Esophagus (tissue), 2 donors: ENCODE measurements at regions not wholly inside any gene's neighbourhood (a gene's known extent, or its start where the extent isn't known, plus 50 kb on each side); places are given as distances from the start of the nearest gene placed in this dataset.

Experiments
- H3K27ac ChIP-seq, 2 donors: one replicate each; pipeline ENCODE4 v1.5.1; 2013; ENCODE audit warnings: low read depth in 2 of 2, mild to moderate bottlenecking in 2 of 2, inconsistent platforms in 1 of 2, low read length in 1 of 2, moderate library complexity in 1 of 2
- H3K27me3 ChIP-seq, 2 donors: one replicate each; pipeline ENCODE4 v1.6.1; 2013; ENCODE audit warnings: low read length in 2 of 2, control low read depth in 1 of 2, mild to moderate bottlenecking in 1 of 2; ENCODE audit not compliant: insufficient read depth in 2 of 2, control insufficient read depth in 1 of 2
- H3K36me3 ChIP-seq, 2 donors: one replicate each; pipeline ENCODE4 v1.6.1; 2013; ENCODE audit warnings: low read length in 1 of 2; ENCODE audit not compliant: control insufficient read depth in 2 of 2, insufficient read depth in 2 of 2
- H3K4me1 ChIP-seq, 2 donors: one replicate each; pipeline ENCODE4 v1.6.1; 2013; ENCODE audit warnings: low read length in 1 of 2; ENCODE audit not compliant: control insufficient read depth in 2 of 2, insufficient read depth in 2 of 2
- H3K4me3 ChIP-seq, 2 donors: one replicate each; pipeline ENCODE4 v1.5.1; 2013; ENCODE audit warnings: low read length in 2 of 2, mild to moderate bottlenecking in 2 of 2, low read depth in 1 of 2, moderate library complexity in 1 of 2
- H3K9me3 ChIP-seq, 2 donors: one replicate each; pipeline ENCODE4 v1.6.1; 2013; ENCODE audit warnings: mild to moderate bottlenecking in 2 of 2, low read depth in 1 of 2, low read length in 1 of 2, moderate library complexity in 1 of 2; ENCODE audit not compliant: control insufficient read depth in 2 of 2, insufficient read depth in 1 of 2
- WGBS, 2 donors: extraction: QIAGEN DNeasy Blood & Tissue Kit; methylation state at CpG; one replicate each; pipeline ENCODE4 v1.1.7; 2013; 5-methylcytosine and 5-hydroxymethylcytosine counted together
- donor health status: healthy with polysubstance abuse.
- donor health status: Bipolar disorder and iron deficiency.

DNA sequence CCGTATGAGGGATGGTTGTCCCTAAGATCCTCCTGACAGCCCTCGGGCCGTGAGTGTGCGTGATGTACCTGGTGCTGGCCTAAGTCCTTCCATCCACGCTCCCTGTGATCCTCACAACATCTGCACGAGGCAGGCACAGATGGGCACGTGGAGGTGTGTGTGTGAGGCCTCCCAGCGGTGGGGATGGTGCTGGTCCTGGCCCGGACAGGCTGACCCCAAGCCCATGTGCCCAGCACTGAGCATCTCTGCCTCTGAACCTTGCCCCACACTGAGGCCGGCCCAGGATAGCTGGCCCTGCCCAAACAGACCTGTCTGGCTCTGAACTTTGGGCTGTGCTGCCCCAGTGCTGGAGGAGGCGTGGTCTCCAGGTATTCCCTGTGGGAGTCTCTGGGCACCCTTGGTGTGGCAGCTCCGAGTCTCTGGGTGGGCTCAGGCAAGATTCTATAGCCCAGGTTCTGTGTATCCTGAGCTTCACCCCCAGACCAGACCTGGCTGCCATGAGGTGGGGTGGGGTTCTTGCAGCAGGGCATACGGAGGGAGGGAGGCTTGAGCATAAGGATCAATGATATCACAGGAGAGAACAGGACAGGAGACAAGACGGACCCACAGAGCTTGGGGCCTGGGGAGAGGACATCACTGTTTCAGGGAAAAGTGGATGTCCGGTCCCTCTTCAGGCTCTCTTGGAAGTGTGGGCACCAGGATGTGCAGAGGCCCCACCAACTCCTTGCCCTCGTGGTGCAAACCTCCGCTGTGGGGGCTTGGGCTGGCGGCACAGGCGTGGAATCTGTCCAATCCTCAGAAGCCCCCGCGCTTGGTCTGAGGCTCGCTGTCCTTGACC lies 881.8 kb downstream of the BRD1 start:
- no peaks in the 10 kb centered on the region for H3K27me3 ChIP-seq
- H3K27ac ChIP-seq, result no peak overlapping the region
- no peaks in the 10 kb centered on the region for H3K9me3 ChIP-seq
- H3K4me1 ChIP-seq, result no peaks in the 10 kb centered on the region
- 80 to 84% methylated on average over 22 of the region's 22 CpGs for WGBS, 2 donors
- H3K36me3 ChIP-seq, result no peaks in the 10 kb centered on the region
- H3K4me3 ChIP-seq, result no peak overlapping the region

DNA sequence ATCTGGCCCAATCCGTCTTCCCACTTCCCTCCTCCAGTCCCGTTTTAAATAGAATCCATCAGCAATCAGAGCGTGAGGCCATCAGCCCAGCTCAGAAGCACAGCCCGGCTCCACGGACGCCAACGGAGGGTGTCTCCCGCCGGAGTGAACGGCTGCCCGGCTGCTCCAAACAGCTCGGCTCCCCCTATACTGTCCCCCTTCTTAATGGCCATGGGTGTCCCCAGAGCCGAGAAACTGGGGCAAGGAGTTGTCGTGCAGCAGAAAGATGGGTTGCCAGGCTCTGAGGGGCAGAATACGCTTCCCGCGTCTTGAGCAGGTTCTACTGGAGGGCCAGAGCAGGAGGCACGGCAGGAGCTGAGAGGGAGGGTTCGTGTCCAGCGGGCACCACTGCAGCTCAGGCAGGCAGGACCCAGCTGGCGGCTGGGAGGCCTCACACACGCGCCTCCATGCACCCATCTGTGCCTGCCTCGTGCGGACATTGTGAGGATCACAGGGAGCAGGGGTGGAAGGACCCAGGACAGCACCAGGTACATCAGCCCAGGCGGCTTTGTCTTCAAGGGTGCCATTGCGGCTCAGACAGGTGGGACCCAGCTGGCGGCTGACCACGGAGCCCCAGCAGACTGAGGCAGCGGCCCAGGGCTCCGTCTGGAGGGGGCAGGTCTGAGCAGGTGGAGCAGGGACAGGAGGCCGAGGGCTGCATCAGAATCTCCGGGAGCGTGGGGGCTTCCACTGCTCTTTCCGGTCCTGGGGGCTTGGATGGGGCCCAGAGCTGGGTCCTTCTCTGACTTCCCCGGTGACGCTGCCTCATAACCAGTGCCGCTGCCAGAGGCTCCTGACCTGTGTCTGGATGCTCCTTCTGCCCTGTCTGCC lies 882.7 kb downstream of the BRD1 start:
- Histone ChIP-seq H3K4me1 (no peaks in the 10 kb centered on the region), H3K27ac (no peak overlapping the region), H3K36me3 (no peaks in the 10 kb centered on the region), H3K9me3 (no peaks in the 10 kb centered on the region), H3K27me3 (no peaks in the 10 kb centered on the region), H3K4me3 (no peak overlapping the region)
- WGBS, 2 donors, result 78 to 84% methylated on average over 38 of the region's 38 CpGs

DNA sequence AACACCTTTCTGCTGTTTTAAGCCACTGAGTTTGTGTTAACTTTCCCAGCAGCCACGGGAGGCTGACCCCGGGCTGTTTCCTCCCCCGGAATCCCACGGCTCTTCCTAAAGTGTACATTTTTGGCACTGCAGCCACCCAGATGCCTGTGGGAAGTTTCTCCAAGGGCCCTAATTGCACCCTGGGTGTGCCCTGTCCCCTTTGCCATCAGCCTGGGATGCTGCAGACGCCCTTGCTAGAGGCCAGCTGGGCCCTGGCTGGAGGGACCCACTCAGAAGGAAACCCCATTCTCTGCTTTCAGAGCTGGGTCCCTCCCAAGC lies 883.3 kb downstream of the BRD1 start:
- Histone ChIP-seq H3K4me3 (no peak overlapping the region), H3K4me1 (no peaks in the 10 kb centered on the region), H3K36me3 (no peaks in the 10 kb centered on the region), H3K9me3 (no peaks in the 10 kb centered on the region), H3K27ac (no peak overlapping the region), H3K27me3 (no peaks in the 10 kb centered on the region)
- WGBS, 2 donors, result 67 to 71% methylated on average over 5 of the region's 5 CpGs

DNA sequence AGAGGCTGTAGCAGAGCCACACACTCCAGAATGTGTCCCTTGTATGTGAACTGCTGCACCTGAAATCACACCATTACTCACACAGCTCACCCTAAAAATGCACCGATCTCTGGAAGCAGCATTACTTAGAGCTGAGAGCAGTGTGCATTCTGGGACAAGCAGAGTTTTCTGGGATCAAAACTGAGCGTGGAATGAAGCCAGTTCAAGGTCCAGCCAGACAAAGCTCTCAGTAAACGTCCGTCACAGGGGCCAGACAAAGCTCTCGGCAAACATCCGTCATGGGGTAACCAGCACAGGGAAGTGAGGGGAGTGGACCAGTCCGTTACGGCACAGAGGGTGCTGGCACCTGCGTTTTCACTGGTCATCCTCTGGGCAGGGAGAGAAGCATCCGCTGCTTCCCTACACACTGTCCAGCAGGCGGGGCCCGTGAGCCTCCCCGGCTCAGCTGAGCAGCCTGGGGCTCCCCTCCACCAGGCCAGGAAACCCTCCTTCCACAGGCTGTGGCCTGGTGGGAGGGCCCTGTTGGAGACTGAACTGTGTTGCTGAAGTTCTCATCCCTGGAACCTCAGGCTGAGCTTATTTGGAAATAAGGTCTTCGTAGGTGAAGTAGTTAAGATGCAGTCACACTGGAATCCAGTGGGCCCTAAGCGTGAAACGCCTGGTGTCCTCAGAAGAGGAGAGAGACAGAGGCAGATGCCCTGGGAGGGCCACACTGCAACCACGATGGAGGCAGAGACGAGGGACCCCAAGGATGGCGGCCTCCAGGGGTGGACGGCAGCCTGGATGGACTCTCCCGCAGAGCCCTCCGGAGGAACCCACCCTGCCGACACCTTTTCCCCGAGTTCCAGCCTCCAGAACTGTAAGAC lies 883.9 kb downstream of the BRD1 start:
- Histone ChIP-seq H3K4me3 (no peak overlapping the region), H3K27me3 (no peaks in the 10 kb centered on the region), H3K9me3 (no peaks in the 10 kb centered on the region), H3K27ac (no peak overlapping the region), H3K4me1 (no peaks in the 10 kb centered on the region), H3K36me3 (no peaks in the 10 kb centered on the region)
- WGBS, 2 donors, result 51% methylated on average over 24 of the region's 24 CpGs

DNA sequence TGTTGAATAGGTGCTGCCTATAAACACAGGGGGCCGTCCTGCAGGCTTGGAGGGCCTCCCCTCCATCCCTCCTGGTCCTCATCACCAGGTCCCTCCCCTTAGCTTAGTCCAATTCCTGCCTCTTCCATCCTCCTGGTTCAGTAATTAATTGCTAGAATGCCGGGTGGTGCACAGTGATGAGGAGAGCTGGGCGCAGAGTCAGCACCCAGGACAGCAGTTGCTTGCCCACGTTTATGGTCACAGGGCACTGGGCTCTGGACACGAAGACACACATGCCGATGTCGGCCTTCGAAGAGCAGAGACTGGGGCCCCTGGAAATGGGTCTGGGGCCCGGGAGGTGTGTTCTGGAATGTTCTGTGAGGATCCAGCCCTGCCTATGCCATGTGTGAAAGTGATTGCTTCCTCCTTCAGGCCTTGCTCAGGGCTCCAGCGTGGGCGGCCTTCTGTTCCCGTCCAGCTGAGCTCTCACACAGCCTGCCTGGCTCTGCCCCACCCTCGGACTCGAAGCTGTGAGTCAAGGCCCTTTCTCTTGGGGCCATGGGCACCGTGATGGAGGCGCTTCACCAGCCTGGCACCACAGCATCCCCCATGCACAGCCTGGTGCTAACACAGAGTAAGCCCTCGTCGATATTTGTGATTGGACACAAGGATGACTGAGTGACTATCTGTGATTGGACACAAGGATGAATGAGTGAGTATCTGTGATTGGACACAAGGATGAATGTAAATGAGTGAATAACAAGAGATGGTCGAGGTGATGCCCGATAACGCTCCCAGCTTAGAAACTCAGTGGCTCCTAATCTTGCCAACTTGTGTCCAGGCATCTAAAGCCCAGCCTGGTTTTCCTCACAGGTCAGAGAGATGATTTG lies 884.7 kb downstream of the BRD1 start:
- no peak overlapping the region for H3K4me3 ChIP-seq
- 61 to 65% methylated on average over 21 of the region's 21 CpGs for WGBS, 2 donors
- no peaks in the 10 kb centered on the region for H3K36me3 ChIP-seq
- no peaks in the 10 kb centered on the region for H3K27me3 ChIP-seq
- no peaks in the 10 kb centered on the region for H3K4me1 ChIP-seq
- H3K9me3 ChIP-seq, result no peaks in the 10 kb centered on the region
- no peak overlapping the region for H3K27ac ChIP-seq

DNA sequence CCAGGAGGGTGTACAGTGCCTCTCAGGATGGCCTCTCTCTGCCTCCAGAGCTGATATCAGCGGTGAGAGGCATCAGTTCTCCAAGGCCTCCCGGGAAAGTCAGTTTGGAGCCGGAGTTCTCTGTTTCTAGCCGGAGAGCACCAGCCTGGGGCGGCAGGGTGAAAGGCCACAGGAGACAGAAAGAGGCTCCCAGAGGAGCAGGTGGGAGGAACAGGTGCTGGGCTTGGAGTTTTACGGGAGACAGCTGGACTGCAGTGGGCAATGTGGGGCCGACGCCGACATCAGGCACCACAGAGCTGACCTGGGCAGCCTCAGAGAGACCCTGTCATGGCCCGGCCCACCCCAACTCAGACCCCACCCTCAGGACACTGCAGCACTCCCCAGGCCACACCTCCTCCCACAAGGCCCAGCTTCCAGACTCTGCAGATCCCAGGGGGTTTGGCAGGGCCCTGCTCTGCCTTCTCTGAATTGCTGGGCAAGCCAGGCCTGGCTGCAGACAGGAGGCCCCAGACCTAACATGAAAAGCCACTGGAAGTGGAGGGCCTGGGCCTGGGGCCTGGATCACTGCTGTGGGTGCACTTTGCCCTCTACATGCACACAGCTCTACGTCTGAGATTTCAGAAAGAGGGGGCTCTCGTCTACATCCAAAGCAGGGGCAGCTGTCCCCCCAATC lies 885.6 kb downstream of the BRD1 start:
- Histone ChIP-seq H3K27ac (no peak overlapping the region), H3K36me3 (no peaks in the 10 kb centered on the region), H3K4me3 (no peak overlapping the region), H3K9me3 (no peaks in the 10 kb centered on the region), H3K27me3 (no peaks in the 10 kb centered on the region), H3K4me1 (no peaks in the 10 kb centered on the region)
- 74 to 80% methylated on average over 9 to 12 of the region's 12 CpGs for WGBS, 2 donors

DNA sequence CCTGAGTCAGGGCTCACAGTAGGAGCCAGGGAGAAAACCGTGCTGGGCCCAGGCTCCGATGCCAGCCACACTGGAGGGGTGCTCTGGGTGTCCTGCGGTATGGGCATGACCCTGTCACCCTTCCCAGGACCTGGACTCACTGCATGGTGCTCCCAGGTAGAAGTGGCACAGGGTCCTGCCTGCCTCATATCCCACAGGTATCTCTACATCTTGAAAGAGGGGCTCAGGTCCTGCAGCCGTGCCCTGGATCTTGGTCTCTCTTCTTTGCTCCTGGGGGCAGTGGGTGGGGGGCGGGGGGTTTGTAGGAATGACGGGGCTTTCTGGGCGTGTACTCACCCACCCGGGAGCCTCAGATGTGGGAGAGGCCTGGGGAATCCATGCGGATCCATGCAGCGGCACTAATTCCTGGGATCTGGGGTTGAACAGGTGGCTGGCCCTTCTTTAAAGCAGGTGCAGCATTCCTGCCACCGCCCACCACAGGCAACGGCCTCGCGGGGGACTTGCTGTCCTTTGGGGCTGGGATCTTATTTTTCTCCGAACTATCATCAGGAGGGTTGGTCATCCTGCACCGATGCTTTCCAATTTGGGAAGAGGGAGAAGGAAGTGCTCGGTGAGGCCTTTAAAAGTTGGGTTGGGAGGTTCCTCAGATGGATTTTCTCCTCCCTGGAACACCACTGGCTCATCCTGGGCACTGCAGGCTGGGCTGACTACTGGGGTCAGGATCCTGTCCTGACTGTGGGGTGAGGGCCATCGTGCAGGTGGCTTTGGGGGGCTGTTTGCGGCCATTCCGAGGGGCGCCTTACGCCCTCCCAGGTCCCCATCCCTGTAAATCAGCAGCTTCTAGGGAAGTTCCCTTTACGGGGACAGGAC lies 886.4 kb downstream of the BRD1 start:
- H3K9me3 ChIP-seq, result peaks cover 0 to 2% of the 10 kb centered on the region in 2 donors
- no peaks in the 10 kb centered on the region for H3K4me1 ChIP-seq
- 71 to 75% methylated on average over 23 of the region's 23 CpGs for WGBS, 2 donors
- H3K27ac ChIP-seq, result no peak overlapping the region
- no peaks in the 10 kb centered on the region for H3K36me3 ChIP-seq
- H3K4me3 ChIP-seq, result no peak overlapping the region
- peaks cover 0 to under 1% of the 10 kb centered on the region in 2 donors for H3K27me3 ChIP-seq
